WERI-Rb-1 (cell line): ENCODE measurements at regions not wholly inside any gene's neighbourhood (a gene's known extent, or its start where the extent isn't known, plus 50 kb on each side); places are given as distances from the start of the nearest gene placed in this dataset.

ENCODE experiments used
- DNase-seq: peaks from one replicate; pipeline ENCODE4 v3.0.0-alpha.2; 2020
- H3K27ac ChIP-seq: fragments of 250-450 bp; sonication (Bioruptor Pico); 2 replicates; pipeline ENCODE4 v1.5.1; 2020; ENCODE audit warnings: mild to moderate bottlenecking, moderate library complexity
- H3K27me3 ChIP-seq: fragments of 250-450 bp; sonication (Bioruptor Pico); 2 replicates; pipeline ENCODE4 v1.5.1; 2021; ENCODE audit warnings: mild to moderate bottlenecking, low read depth, moderate library complexity; ENCODE audit not compliant: insufficient read depth, severe bottlenecking
- H3K36me3 ChIP-seq: fragments of 250-450 bp; sonication (Bioruptor Pico); 2 replicates; pipeline ENCODE4 v1.5.1; 2020; ENCODE audit warnings: mild to moderate bottlenecking, moderate library complexity
- H3K4me3 ChIP-seq: 2 replicates; pipeline ENCODE4 v1.5.1; 2011; ENCODE audit warnings: low read depth, mild to moderate bottlenecking, control low read depth, low read length
- H3K9me3 ChIP-seq: fragments of 250-450 bp; sonication (Bioruptor Pico); 2 replicates; pipeline ENCODE4 v1.5.1; 2021; ENCODE audit warnings: mild to moderate bottlenecking, moderate library complexity; ENCODE audit not compliant: severe bottlenecking
- TF ChIP-seq, protein P1 (sequence below): IDR thresholded peaks from 2 replicates; pipeline ENCODE4 v1.5.1; 2011; ENCODE audit warnings: low read depth, mild to moderate bottlenecking, control low read depth, inconsistent platforms, low read length

DNA sequence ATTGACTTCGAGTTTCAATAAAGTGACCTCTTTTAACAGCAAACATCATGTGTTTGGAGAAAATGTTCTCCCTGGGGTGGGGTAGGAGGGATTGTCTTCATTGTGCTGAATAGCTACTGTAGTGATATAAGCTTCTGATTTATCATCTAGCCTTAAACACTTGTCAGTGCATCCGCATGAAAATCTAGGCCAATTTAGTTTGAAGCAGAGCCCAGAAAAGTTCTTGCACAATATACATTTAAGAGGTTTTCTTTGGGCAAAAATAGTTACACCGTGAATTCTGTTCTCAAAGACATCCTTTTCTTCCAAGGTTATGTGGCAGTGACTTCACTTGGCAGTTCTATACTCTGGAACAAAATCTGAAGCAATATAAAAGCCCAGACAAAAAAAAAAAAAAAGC lies 136.0 kb upstream of the IFNG-AS1 start:
- Histone ChIP-seq H3K27me3 (no peaks in the 10 kb centered on the region), H3K27ac (no peak overlapping the region), H3K9me3 (no peaks in the 10 kb centered on the region), H3K36me3 (no peaks in the 10 kb centered on the region), H3K4me3 (no peak overlapping the region)
- TF ChIP-seq, protein P1, sequence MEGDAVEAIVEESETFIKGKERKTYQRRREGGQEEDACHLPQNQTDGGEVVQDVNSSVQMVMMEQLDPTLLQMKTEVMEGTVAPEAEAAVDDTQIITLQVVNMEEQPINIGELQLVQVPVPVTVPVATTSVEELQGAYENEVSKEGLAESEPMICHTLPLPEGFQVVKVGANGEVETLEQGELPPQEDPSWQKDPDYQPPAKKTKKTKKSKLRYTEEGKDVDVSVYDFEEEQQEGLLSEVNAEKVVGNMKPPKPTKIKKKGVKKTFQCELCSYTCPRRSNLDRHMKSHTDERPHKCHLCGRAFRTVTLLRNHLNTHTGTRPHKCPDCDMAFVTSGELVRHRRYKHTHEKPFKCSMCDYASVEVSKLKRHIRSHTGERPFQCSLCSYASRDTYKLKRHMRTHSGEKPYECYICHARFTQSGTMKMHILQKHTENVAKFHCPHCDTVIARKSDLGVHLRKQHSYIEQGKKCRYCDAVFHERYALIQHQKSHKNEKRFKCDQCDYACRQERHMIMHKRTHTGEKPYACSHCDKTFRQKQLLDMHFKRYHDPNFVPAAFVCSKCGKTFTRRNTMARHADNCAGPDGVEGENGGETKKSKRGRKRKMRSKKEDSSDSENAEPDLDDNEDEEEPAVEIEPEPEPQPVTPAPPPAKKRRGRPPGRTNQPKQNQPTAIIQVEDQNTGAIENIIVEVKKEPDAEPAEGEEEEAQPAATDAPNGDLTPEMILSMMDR = no peak
- no peak for DNase-seq

DNA sequence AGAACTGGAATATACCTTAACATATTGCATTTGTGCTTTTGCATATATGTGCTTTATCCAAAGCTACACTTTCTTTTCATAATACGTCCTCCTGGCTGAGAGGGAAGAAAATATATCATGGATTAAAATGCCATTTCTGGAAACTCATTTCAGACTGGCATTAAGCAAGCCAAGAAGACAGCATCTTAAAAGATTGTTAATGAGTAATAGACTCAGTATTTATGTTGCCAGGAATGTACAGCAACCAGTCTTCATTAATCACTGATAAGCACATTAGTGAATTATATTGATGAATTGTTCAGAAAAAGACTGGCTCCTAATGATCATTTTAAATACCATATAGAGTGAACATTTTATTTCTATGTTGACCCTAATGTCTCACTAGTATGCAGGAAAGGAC lies 134.9 kb upstream of the IFNG-AS1 start:
- TF ChIP-seq, protein P1 = no peak
- no peak for DNase-seq
- Histone ChIP-seq H3K27ac (no peak overlapping the region), H3K36me3 (no peaks in the 10 kb centered on the region), H3K9me3 (no peaks in the 10 kb centered on the region), H3K4me3 (no peak overlapping the region), H3K27me3 (no peaks in the 10 kb centered on the region)

DNA sequence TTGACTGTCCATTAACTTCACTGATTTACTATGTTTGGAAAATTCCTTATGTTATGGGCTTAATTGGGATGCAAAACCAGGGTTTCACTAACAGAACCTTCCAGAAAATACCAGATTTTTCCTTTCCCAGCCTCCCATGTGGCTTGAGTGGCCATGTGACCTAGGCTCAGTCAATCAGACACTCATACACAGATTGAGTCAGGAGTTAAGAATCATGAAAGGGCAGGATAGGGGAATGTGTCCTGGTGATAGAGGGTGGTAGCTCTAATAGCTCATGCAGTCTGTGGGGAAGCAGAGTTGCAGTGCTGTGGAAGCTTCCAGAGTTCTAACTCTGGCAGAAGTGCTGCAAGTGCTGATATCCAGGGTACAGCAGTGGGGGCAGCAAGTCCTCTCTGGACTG lies 134.1 kb upstream of the IFNG-AS1 start:
- TF ChIP-seq, protein P1 = no peak
- no peaks in the 10 kb centered on the region for H3K9me3 ChIP-seq
- no peaks in the 10 kb centered on the region for H3K27me3 ChIP-seq
- no peak overlapping the region for H3K27ac ChIP-seq
- no peak overlapping the region for H3K4me3 ChIP-seq
- H3K36me3 ChIP-seq = no peaks in the 10 kb centered on the region
- DNase-seq = no peak

DNA sequence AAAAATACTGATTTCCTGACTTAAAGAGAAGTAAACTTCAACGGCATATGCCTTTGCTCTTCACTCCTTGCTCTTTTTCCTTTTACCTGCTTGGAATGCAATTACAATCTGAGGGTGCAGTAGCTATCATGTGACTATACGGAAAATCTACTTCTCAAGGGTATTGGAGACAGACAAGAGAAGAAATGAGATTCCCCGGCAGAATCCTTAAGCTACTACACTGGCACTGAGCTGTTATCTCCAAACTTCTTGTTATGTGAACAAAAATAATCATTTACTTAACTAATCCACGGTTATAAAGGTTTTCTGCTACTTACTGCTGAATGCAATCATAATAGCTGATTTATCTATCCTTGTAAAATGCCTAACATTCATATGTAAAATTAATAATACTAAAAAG lies 118.0 kb upstream of the IFNG-AS1 start:
- no peak overlapping the region for H3K4me3 ChIP-seq
- H3K27ac ChIP-seq = no peak overlapping the region
- H3K27me3 ChIP-seq = no peaks in the 10 kb centered on the region
- H3K36me3 ChIP-seq = no peaks in the 10 kb centered on the region
- no peak for DNase-seq
- TF ChIP-seq, protein P1 = no peak
- H3K9me3 ChIP-seq = peaks cover under 1% of the 10 kb centered on the region

DNA sequence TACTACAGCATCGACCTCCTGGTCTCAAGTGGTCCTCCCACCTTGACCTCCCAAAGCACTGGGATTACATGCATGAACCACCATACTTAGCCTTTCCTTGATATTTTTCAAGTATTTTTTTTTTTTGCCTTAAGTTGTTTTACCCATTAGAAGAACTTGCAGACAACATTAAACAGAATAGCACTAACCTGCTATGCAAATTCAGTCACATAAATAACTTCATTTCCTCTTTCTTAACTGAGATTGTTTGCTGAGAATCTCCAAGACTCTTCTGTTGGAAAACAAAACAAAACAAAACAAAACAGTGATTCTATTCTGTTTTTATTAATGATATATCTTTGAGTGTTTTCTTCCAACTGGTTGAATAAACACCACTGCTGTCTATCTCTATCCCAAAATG lies 115.9 kb upstream of the IFNG-AS1 start:
- no peaks in the 10 kb centered on the region for H3K36me3 ChIP-seq
- no peak overlapping the region for H3K4me3 ChIP-seq
- DNase-seq = no peak
- no peaks in the 10 kb centered on the region for H3K27me3 ChIP-seq
- no peak overlapping the region for H3K27ac ChIP-seq
- peaks cover 4% of the 10 kb centered on the region for H3K9me3 ChIP-seq
- TF ChIP-seq, protein P1 = no peak

DNA sequence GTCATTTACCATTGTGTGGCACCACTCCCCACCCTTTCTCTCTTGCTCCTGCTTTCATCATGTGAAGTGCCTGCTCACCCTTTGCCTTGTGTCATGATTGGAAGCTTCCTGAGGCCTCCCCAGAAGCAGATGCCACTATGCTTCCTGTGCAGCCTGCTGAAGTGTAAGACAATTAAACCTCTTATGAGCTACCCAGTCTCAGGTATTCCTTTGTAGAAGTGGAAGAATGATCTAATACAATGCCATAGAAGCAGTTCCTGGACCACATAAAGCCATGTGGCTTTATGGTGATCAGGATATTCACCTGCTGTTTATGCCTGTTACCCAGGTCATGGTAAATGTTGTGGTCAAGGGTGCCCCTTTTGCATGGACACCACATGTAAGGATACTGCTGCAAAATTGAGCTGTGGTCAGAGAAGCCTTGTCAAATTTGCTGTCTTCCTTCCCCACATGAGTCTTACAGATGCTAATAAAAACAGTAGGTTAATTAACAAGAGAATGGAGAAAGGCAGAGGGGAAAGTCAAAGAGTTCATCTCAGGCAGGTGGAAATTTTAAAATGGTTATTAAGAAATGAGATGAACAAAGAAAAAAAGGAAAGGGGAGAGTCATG lies 112.8 kb upstream of the IFNG-AS1 start:
- H3K27ac ChIP-seq = no peak overlapping the region
- H3K27me3 ChIP-seq = no peaks in the 10 kb centered on the region
- TF ChIP-seq, protein P1 = no peak
- H3K4me3 ChIP-seq = no peak overlapping the region
- peaks cover 4% of the 10 kb centered on the region for H3K9me3 ChIP-seq
- DNase-seq = no peak
- H3K36me3 ChIP-seq = no peaks in the 10 kb centered on the region
